ENCODE measurements at regions not wholly inside any gene's neighbourhood (a gene's known extent, or its start where the extent isn't known, plus 50 kb on each side); places are given as distances from the start of the nearest gene placed in this dataset.

GRCh38 chr7:46533946-46534345 is 612.9 kb upstream of the IGFBP3 start:
- Histone ChIP-seq H2BK15ac (ENCODE audit: low read depth, low read length) (peak overlapping the region; percentile 87; the same call in 2 of the 3 replicates), H2BK5ac (ENCODE audit: low read depth, low read length, poor library complexity, severe bottlenecking) (peak overlapping the region; percentile 50), H4K8ac (ENCODE audit: low read depth in 2 of 2, low read length in 2 of 2) (peak overlapping the region; percentile 61 to 64), H3K27me3 (ENCODE audit: control insufficient read depth, insufficient read depth, low read length) (no peaks in the 10 kb centered on the region), H3K79me1 (ENCODE audit: low read depth in 1 of 2, low read length in 2 of 2) (no peaks in the 10 kb centered on the region), H2BK20ac (ENCODE audit: low read depth, low read length) (peak overlapping the region; percentile 90), H3K14ac (replicated peaks; ENCODE audit: low read depth, low read length) (peak overlapping the region; percentile 61), H3K9me3 (ENCODE audit: control insufficient read depth, insufficient read depth, low read length) (peaks cover 5% of the 10 kb centered on the region), H3K4me2 (ENCODE audit: low read depth, low read length) (no peak overlapping the region), H3K9ac (ENCODE audit: low read depth, low read length) (no peak overlapping the region), H4K5ac (ENCODE audit: low read depth, low read length) (peak overlapping the region; percentile 70), H2AFZ (replicated peaks; ENCODE audit: low read length, poor library complexity) (no peak overlapping the region), H4K91ac (ENCODE audit: insufficient read depth, low read depth, low read length) (peak overlapping the region; percentile 88; the same call in 1 of the 2 replicates), H3K18ac (ENCODE audit: low read depth, low read length) (peak overlapping the region; percentile 81), H2AK9ac (replicated peaks; ENCODE audit: low read depth, low read length, poor library complexity) (no peak overlapping the region), H3K56ac (ENCODE audit: extremely low read depth, insufficient read depth, low read length) (no peak overlapping the region; the same call in 1 of the 2 replicates), H3K9me1 (ENCODE audit: insufficient read depth, low read length) (peaks cover 7% of the 10 kb centered on the region), H3K4me1 (ENCODE audit: control insufficient read depth, insufficient read depth, low read length) (peaks cover 8% of the 10 kb centered on the region), H3K23ac (ENCODE audit: low read depth, low read length) (0 out of 2 replicates have a peak overlapping the region, but pooled peaks have one; percentile 34), H3K4me3 (ENCODE audit: insufficient read depth, low read depth, low read length) (no peak overlapping the region), H2AK5ac (ENCODE audit: low read depth, low read length) (peak overlapping the region; percentile 76), H2BK120ac (ENCODE audit: low read depth, low read length) (peak overlapping the region; percentile 85; the same call in 1 of the 2 replicates), H4K20me1 (ENCODE audit: insufficient read depth, low read length) (no peaks in the 10 kb centered on the region), H3K36me3 (ENCODE audit: control insufficient read depth, insufficient read depth, low read length) (no peaks in the 10 kb centered on the region), H3K4ac (ENCODE audit: low read depth, low read length) (peak overlapping the region; percentile 82), H3K27ac (ENCODE audit: insufficient read depth, low read length) (peak overlapping the region; percentile 58; the same call in 1 of the 2 replicates)
- ChIA-PET CTCF (no interaction called here), POLR2A (ENCODE audit: unreplicated experiment) (no interaction called here)
- intact Hi-C loops (cut with micrococcal nuclease) = loop anchor here (5.0 kb wide), 1 partner anchor 612 kb away; the partner anchor contains the start of gene IGFBP3
- dilution Hi-C loops (cut with HindIII; ENCODE audit: low sequenced_read_pairs, unreplicated experiment) = no loop called here
- in situ Hi-C loops (cut with MboI; ENCODE audit: low sequenced_read_pairs) = no loop called here
- 100% methylated on average over 2 of the region's 3 CpGs; no CpG with 5 or more reads in 1 of the 2 experiments for WGBS, 2 experiments (ENCODE audit: extremely low coverage in 2 of 2, insufficient read length in 1 of 2)
- ATAC-seq (ENCODE audit: low read depth) = no peak
- no TSS peak for BruUV-seq (replicated peaks)
- TF ChIP-seq RFX5 (IDR thresholded peaks at IDR 0.05; ENCODE audit: low read depth, low read length) (no peak), MAZ (IDR thresholded peaks at IDR 0.05; ENCODE audit: borderline replicate concordance, low read depth, low read length) (no peak), RCOR1 (IDR thresholded peaks at IDR 0.05; ENCODE audit: insufficient replicate concordance, low read length) (no peak), NFE2L2 (IDR thresholded peaks at IDR 0.05; ENCODE audit: low read depth, low read length) (no peak), SMC3 (IDR thresholded peaks at IDR 0.05; ENCODE audit: low read depth, low read length) (no peak), MXI1 (IDR thresholded peaks at IDR 0.05; ENCODE audit: borderline replicate concordance, low read depth, low read length) (no peak), CEBPB (IDR thresholded peaks at IDR 0.05; ENCODE audit: low read depth, low read length) (no peak), ELK1 (IDR thresholded peaks at IDR 0.05; ENCODE audit: borderline replicate concordance, low read depth, low read length) (no peak), USF2 (IDR thresholded peaks at IDR 0.05; ENCODE audit: low read depth, low read length) (no peak), RAD21 (IDR thresholded peaks at IDR 0.05; ENCODE audit: low read length) (no peak), POLR2A (IDR thresholded peaks at IDR 0.05; ENCODE audit: low read depth, low read length) (no peak), CHD1 (IDR thresholded peaks at IDR 0.05; ENCODE audit: low read depth, low read length) (no peak), CTCF (conservative IDR thresholded peaks at IDR 0.05; ENCODE audit: low read depth, low read length) (no peak), FOS (IDR thresholded peaks at IDR 0.05; ENCODE audit: low read depth, low read length) (no peak), BHLHE40 (IDR thresholded peaks at IDR 0.05; ENCODE audit: low read depth, low read length) (no peak), MAFK (IDR thresholded peaks at IDR 0.05; ENCODE audit: low read depth, low read length) (no peak)
- DNase-seq = no peak

Measured in IMR-90 (cell line).